ENCODE measurements at regions not wholly inside any gene's neighbourhood (a gene's known extent, or its start where the extent isn't known, plus 50 kb on each side); places are given as distances from the start of the nearest gene placed in this dataset.
A peak's percentile ranks its signal among the peaks of the same experiment; 100 is the strongest.
"Not testable (repeated sequence)": the region's sequence is repeated elsewhere in the genome, so short reads cannot be mapped to it uniquely, and the experiment has no call there.

- DNase-seq (ENCODE audit: low read depth in 2 of 2) = peak in 1 of 2 experiments; percentile 2
These were observed 270.7 kb downstream of the ZNF33B start for GRCh38 chr10:42367532-42368230.

DNA sequence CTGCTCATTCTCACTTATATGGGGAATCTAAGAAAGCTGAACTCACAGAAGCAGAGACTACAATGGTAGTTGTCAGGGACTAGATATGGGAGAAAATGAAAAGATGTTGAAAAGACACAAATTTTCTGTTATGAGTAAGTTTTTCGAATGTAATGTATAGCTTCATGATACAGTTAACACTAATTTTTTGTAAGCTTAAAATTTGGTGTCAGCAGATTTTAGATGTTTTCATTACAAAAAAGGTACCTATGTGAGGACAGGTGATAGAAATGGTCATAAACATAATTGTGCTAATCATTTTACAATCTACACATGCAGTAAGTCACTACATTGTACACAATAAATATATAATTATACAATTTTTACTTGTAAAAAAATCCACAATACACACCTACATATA is 286.6 kb downstream of the ZNF33B start:
- no peak for DNase-seq (ENCODE audit: low read depth in 2 of 2)

- DNase-seq (ENCODE audit: low read depth in 2 of 2) = not testable (repeated sequence)
These were observed 301.6 kb downstream of the ZNF33B start for GRCh38 chr10:42336593-42337337.

GRCh38 chr10:42335653-42336296 is 302.6 kb downstream of the ZNF33B start:
- not testable (repeated sequence) for DNase-seq (ENCODE audit: low read depth in 2 of 2)

DNA sequence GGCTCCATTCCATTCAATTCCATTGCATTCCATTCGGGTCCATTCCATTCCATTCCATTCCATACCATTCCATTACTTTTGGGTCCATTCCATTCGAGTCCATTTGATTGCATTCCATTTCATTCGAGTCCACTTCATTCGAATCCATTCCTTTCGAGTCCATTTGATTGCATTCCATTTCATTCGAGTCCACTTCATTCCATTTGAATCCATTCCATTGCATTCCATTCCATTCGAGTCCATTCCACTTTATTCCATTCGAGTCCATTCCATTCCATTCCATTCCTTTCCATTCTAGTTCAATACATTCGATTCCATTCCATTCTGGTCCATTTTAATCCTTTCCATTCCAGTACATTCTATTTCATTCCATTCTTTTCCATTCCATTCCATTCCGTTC is 334.0 kb downstream of the ZNF33B start:
- no peak for DNase-seq (ENCODE audit: low read depth in 2 of 2)

DNA sequence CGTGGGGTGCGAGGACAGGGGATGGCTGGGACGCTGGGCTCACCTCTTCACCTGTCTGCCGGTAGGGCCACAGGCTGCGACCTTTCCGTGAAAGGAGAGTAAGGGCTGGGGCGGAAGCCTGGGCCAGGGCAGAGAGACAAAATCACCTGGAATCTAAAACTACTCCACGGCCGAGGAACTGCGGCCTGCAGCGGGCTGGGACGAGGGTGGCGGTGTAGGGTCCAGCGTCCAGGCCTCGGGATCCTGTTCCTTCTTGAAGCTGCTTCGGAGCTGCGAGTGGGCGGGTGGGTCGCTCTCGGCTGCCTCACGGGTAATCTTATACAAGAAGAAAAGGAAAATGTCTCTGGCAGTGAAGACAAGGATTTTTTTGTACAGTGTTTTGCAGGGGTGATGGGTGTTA is 356.5 kb downstream of the ZNF33B start:
- DNase-seq (ENCODE audit: low read depth in 2 of 2) = not testable (repeated sequence)

DNA sequence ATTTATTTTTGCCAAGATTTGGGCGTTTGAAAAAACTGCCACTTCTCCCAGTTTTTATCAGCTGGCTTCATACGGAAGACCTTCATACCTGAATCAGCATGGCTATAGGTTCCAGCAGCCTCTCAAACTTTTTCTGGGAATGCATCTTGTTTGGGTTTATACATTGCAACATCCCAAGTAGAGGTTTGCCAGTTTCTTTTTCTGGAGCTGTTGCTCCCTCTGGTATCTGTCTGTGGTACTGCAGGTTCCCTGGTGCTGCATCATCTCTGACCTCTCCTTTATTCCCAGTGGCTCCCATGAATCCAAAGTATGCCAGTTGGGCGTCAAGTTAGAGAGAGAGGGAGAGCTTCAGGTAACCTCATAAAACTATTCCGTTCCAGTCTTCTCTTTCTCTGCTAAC is 368.6 kb downstream of the ZNF33B start:
- not testable (repeated sequence) for DNase-seq (ENCODE audit: low read depth in 2 of 2)

- DNase-seq (ENCODE audit: low read depth in 2 of 2) = not testable (repeated sequence)
These were observed 375.1 kb downstream of the ZNF33B start for GRCh38 chr10:42263259-42263658.

- DNase-seq (ENCODE audit: low read depth in 2 of 2) = not testable (repeated sequence)
These were observed 395.4 kb downstream of the ZNF33B start for GRCh38 chr10:42243002-42243401.

DNA sequence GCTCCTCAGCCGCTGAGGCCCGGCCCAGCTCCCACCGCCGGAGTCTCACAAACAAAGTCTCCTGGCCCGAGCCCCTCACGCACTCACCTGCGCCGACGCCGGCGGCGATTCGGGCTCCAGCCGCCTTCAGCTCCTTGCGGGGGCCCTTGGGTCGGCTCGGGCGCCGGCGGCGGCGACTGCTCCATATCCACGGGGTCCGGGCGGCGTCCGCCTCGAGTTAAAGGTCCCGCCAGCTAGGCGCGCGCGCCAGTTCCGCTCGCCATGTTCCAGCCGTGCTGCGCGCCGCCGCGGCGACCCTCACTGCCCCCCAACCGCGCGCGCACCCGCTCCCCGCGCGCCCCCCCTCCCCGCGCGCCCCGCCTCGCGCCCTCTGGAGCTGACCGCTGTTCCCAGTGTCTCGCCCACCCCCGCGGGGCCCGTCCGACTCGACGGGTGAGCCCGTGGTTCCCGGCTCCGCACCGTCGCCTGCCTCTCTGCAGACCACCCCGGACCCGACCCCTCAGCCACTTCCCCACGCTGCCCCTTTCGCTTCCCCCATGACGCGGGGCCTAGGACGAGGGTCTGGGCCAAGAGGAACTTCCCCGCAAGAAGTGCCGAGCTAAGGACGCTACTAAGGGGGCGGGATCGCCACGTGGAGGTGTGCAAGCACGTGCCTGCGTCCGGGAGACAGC is 396.1 kb downstream of the ZNF33B start:
- DNase-seq (ENCODE audit: low read depth in 2 of 2) = no peak

- not testable (repeated sequence) for DNase-seq (ENCODE audit: low read depth in 2 of 2)
These were observed 402.0 kb downstream of the ZNF33B start for GRCh38 chr10:42236401-42236800.

DNA sequence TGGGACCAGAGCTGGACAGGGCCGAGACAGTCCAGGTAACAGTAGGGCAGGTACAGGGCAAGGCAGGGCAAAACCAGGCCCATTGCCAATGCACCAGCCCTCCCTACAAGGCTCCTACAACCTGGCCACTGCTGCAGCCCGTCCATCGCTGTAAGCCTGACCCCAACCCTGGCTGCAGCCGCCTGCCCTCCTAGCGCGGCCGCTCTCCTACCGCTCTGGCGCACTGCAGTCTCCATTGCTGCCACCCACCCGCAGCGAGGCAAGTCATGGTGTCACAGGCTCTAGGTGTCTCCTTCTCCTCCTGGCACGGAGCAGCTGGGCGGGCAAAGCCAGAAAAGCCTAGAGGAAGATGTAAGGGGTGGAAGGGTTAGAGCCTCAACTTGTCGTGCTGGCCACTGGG is 402.6 kb downstream of the ZNF33B start:
- not testable (repeated sequence) for DNase-seq (ENCODE audit: low read depth in 2 of 2)

DNA sequence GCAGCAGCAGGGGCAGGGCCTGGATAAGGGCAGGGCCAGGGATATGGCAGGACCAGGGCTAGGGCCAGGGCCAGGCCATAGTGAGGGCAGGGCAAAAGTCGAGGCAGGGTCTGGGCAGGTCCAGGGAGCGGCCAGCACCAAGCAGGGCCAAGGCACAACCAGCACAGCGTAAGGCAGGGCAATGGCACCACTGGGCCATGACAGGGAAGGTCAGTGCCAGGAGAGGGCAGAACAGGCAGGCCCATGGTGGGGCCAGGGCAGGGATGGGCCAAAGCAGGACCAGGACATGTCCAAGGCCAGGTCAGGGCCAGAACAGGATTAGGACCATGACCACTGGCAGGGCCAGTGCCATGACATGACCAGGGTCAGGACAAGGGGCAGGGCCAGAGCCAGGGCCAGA is 403.1 kb downstream of the ZNF33B start:
- not testable (repeated sequence) for DNase-seq (ENCODE audit: low read depth in 2 of 2)

DNA sequence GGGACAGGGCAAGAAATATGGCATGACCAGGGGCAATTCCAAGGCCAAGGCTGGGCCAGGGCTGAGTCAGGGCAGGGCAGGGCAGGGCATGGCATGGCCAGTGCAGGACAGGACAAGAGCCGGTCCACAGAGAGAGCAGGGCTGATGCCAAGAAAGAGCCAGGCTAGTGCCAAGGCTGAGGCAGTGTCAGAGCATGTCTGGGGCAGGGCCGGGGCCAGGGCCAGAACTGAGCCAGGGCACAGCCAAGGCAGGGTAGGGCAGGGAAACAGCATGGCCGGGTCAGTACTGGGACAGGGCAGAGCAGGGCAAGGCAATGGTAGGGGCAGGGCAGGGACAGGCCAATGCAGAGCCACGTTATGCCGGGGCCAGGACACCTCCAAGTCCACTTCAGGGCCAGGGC is 403.9 kb downstream of the ZNF33B start:
- not testable (repeated sequence) for DNase-seq (ENCODE audit: low read depth in 2 of 2)

DNA sequence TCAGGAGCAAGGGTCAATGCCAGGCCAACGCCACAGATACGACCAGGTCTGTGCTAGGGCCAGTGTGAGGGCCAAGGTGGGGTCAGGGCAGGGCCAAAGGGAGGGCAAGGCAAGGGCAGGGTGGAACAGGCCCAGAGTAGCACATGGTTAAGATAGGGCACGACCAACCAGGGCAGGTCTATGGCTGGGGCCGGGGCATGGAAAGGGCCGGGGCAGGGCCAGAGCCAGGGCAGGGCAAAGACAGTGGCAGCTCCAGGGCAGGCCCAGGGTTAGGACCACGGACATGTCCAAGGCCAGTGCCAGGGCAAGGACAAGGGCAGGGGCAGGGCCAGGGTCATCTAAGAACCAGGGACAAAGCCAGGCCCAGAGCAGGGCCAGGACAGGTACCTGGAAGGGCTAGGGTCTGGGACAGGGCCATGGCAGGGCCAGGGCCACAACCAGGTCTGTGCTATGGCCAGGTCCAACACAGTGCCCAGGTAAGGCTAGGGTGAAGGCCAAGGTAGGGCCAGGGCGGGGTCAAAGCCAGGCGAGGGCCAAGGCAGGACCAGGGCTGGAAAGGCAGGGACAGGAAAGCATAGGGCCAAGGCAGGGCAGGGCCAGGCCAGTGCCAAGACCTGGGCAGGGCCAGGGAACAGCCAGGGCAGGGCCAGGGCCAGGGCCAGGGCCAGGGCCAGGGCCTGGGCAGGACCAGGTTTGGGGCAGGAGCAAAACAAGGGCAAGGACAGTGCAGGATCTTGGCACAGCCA is 404.7 kb downstream of the ZNF33B start:
- DNase-seq (ENCODE audit: low read depth in 2 of 2) = not testable (repeated sequence)

- not testable (repeated sequence) for DNase-seq (ENCODE audit: low read depth in 2 of 2)
These were observed 405.4 kb downstream of the ZNF33B start for GRCh38 chr10:42232955-42233354.

GRCh38 chr10:42230812-42231211 is 407.6 kb downstream of the ZNF33B start:
- DNase-seq (ENCODE audit: low read depth in 2 of 2) = not testable (repeated sequence)

- DNase-seq (ENCODE audit: low read depth in 2 of 2) = not testable (repeated sequence)
These were observed 408.3 kb downstream of the ZNF33B start for GRCh38 chr10:42230115-42230514.

GRCh38 chr10:42227859-42228258 is 410.5 kb downstream of the ZNF33B start:
- not testable (repeated sequence) for DNase-seq (ENCODE audit: low read depth in 2 of 2)

- DNase-seq (ENCODE audit: low read depth in 2 of 2) = not testable (repeated sequence)
These were observed 444.8 kb downstream of the ZNF33B start for GRCh38 chr10:42193588-42193987.

DNA sequence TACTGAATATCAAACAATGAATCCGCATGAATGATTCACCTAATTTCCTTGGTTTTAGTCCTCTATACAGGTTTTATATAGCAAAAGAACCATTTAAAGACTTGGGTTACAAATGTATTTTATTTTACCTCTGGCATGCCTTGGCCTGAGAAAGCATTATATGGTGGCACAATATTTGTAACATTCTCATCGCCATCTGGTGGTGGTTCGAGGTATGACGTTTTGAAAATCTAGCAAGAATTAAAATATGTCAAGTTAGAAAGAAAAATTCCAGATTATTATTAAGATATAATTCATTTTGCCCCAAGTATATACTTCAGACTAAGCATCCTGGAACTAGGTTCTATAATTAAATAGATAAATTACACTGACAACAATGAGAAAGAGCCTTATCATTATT is 445.9 kb downstream of the ZNF33B start:
- peak in 1 of 2 experiments; percentile 15 for DNase-seq (ENCODE audit: low read depth in 2 of 2)

All from stimulated activated CD4-positive, alpha-beta T cell treated with anti-CD3 and anti-CD28 coated beads, Interleukin-12 subunit alpha, Interleukin-12 subunit beta, amount 100 ng/mL, for 24 hours (primary cell).